GM12878 (cell line): ENCODE measurements at regions not wholly inside any gene's neighbourhood (a gene's known extent, or its start where the extent isn't known, plus 50 kb on each side); places are given as distances from the start of the nearest gene placed in this dataset.

Experiments
- ATAC-seq: fragments of 200-7000 bp; cut with Tn5 transposase; 3 replicates; pipeline ENCODE4 v1.9.1; 2020; ENCODE audit warnings: mild to moderate bottlenecking, moderate library complexity
- BruUV-seq: library from RNA; stranded (reverse); fragments of 400-500 nt; replicated peaks from 2 replicates; lab custom pipeline; 2021; lab: Mats Ljungman, UMichigan
- CTCF ChIA-PET: fragments of 300-600 bp; sonication (Branson Sonifier 250); formaldehyde crosslinking; extraction: SDS; loops from one replicate; lab custom pipeline; 2021; ENCODE audit warnings: inconsistent platforms; lab: Yijun Ruan, JAX
- POLR2A ChIA-PET: fragments of 350-600 bp; formaldehyde crosslinking; extraction: SDS; loops from one replicate; lab custom pipeline; 2021; ENCODE audit warnings: inconsistent platforms; lab: Charles Lee
- RAD21 ChIA-PET: fragments of 300-600 bp; sonication (Branson Sonifier 250); formaldehyde crosslinking; loops from one replicate; lab custom pipeline; 2023; ENCODE audit warnings: antibody characterized with exemption; ENCODE audit not compliant: unreplicated experiment; lab: Charles Lee
- SMC1A ChIA-PET: fragments of 300-600 bp; sonication (Branson Sonifier 250); formaldehyde crosslinking; loops from one replicate; lab custom pipeline; 2023; ENCODE audit not compliant: unreplicated experiment, uncharacterized antibody; lab: Charles Lee
- DNase-seq: peaks from one replicate; pipeline ENCODE4 v3.0.0-alpha.2; 2011; ENCODE audit warnings: low read depth, low spot score
- FAIRE-seq: peaks from 3 replicates; lab custom pipeline; 2011; peaks lifted over from hg19 to GRCh38; lab: Jason Lieb, UNC
- H2AFZ ChIP-seq: 2 replicates; pipeline ENCODE4 v1.6.0; 2011; ENCODE audit warnings: low read depth, low read length, control low read depth; ENCODE audit not compliant: control insufficient read depth
- H3K27ac ChIP-seq: 2 replicates; pipeline ENCODE4 v1.5.1; 2011; ENCODE audit warnings: control low read depth; ENCODE audit not compliant: control insufficient read depth, insufficient read depth
- H3K27me3 ChIP-seq, 2 experiments: replicated peaks in 1 of 2; 2 replicates each; pipeline versions ENCODE4 v1.6.0 to v1.6.1; 2011; ENCODE audit warnings: low read length in 1 of 2; ENCODE audit not compliant: control insufficient read depth in 2 of 2, insufficient read depth in 2 of 2
- H3K36me3 ChIP-seq, 2 experiments: 2 replicates each; pipeline ENCODE4 v1.5.1; 2011; ENCODE audit warnings: low read length in 1 of 2; ENCODE audit not compliant: control insufficient read depth in 2 of 2, insufficient read depth in 2 of 2
- H3K4me1 ChIP-seq: 2 replicates; pipeline ENCODE4 v1.6.1; 2011; ENCODE audit warnings: mild to moderate bottlenecking, low read length, moderate library complexity, mixed read lengths; ENCODE audit not compliant: control insufficient read depth, insufficient read depth
- H3K4me2 ChIP-seq: 2 replicates; pipeline ENCODE4 v1.6.0; 2011; ENCODE audit warnings: control low read depth; ENCODE audit not compliant: control insufficient read depth, insufficient read depth
- H3K4me3 ChIP-seq: fragments of 200-600 bp; sonication (generic); 2 replicates; pipeline ENCODE4 v1.5.1; 2016
- H3K79me2 ChIP-seq: 2 replicates; pipeline ENCODE4 v1.6.0; 2011; ENCODE audit warnings: low read length; ENCODE audit not compliant: control insufficient read depth, insufficient read depth
- H3K9ac ChIP-seq: 2 replicates; pipeline ENCODE4 v1.8.0; 2011; ENCODE audit warnings: low read length, control low read depth, mixed read lengths; ENCODE audit not compliant: control insufficient read depth, insufficient read depth
- H3K9me3 ChIP-seq: replicated peaks from 3 replicates; pipeline ENCODE4 v1.5.1; 2011; ENCODE audit warnings: mild to moderate bottlenecking, low read length; ENCODE audit not compliant: control insufficient read depth, insufficient read depth
- H4K20me1 ChIP-seq: 2 replicates; pipeline ENCODE4 v1.6.0; 2011; ENCODE audit not compliant: control insufficient read depth, insufficient read depth
- BMI1 ChIP-seq: fragments of 450-650 bp; IDR thresholded peaks from 2 replicates; pipeline ENCODE4 v1.6.1; 2016; ENCODE audit warnings: mild to moderate bottlenecking, moderate library complexity, borderline replicate concordance
- CEBPB ChIP-seq, 2 experiments: fragments of 150-350 bp in 1 of 2; IDR thresholded peaks; 2 replicates each; pipeline ENCODE4 v1.6.1; 2012 to 2014; ENCODE audit warnings: low read depth in 2 of 2, low read length in 2 of 2, borderline replicate concordance in 1 of 2, inconsistent platforms in 1 of 2
- CHD2 ChIP-seq: IDR thresholded peaks from 2 replicates; pipeline ENCODE4 v1.6.1; 2011; ENCODE audit warnings: low read depth, low read length, improper control_type of control experiment, borderline replicate concordance
- GABPA ChIP-seq: IDR thresholded peaks from 2 replicates; pipeline ENCODE4 v1.6.1; 2014; ENCODE audit warnings: antibody characterized with exemption, low read depth, mild to moderate bottlenecking, inconsistent platforms
- NFYA ChIP-seq: IDR thresholded peaks from 2 replicates; pipeline ENCODE4 v1.6.1; 2011; ENCODE audit warnings: low read depth, mild to moderate bottlenecking, low read length, improper control_type of control experiment, borderline replicate concordance
- NFYB ChIP-seq: IDR thresholded peaks from 2 replicates; pipeline ENCODE4 v1.6.1; 2011; ENCODE audit warnings: low read depth, mild to moderate bottlenecking, low read length, improper control_type of control experiment, moderate library complexity; ENCODE audit not compliant: insufficient read depth
- NR2C2 ChIP-seq: IDR thresholded peaks from 2 replicates; pipeline ENCODE4 v1.6.1; 2011; ENCODE audit warnings: borderline replicate concordance, low read depth; ENCODE audit not compliant: control insufficient read depth, insufficient read length
- PAX8 ChIP-seq: fragments of 450-650 bp; IDR thresholded peaks from 2 replicates; pipeline ENCODE4 v1.6.1; 2017; ENCODE audit warnings: mild to moderate bottlenecking, moderate library complexity
- SIN3A ChIP-seq: IDR thresholded peaks from 2 replicates; pipeline ENCODE4 v1.6.1; 2012; ENCODE audit warnings: low read depth, low read length, improper control_type of control experiment
- SMAD5 ChIP-seq: IDR thresholded peaks from 2 replicates; pipeline ENCODE4 v1.6.1; 2016; ENCODE audit warnings: antibody characterized with exemption, low read depth
- SMARCA5 ChIP-seq: fragments of 450-650 bp; IDR thresholded peaks from 2 replicates; pipeline ENCODE4 v1.6.1; 2017; ENCODE audit warnings: mild to moderate bottlenecking
- STAT3 ChIP-seq: IDR thresholded peaks from 2 replicates; pipeline ENCODE4 v1.6.1; 2011; ENCODE audit warnings: low read depth, low read length, improper control_type of control experiment
- YBX1 ChIP-seq: fragments of 450-650 bp; IDR thresholded peaks from 2 replicates; pipeline ENCODE4 v1.6.1; 2016; ENCODE audit warnings: antibody characterized with exemption
- WGBS: methylation state at CpG from one replicate; pipeline ENCODE4 v1.1.6; 2016; ENCODE audit warnings: low lambda C conversion rate; ENCODE audit not compliant: insufficient replicate concordance, insufficient coverage; ENCODE audit errors: missing lambda C conversion rate; 5-methylcytosine and 5-hydroxymethylcytosine counted together
- in situ Hi-C: fragments of 300-500 bp; cut with MboI; formaldehyde crosslinking; loops from 9 replicates; pipeline ENCODE4 v1.14.3; 2018; ENCODE audit warnings: mixed read lengths
- intact Hi-C: fragments of 100-400 bp; cut with micrococcal nuclease; formaldehyde crosslinking; loops from one replicate; pipeline ENCODE4 v1.14.2; 2022; ENCODE audit not compliant: unreplicated experiment
- TF ChIP-seq, protein P1 (sequence below): fragments of 450-650 bp; IDR thresholded peaks from 2 replicates; pipeline ENCODE4 v1.6.1; 2018; ENCODE audit warnings: borderline replicate concordance, mild to moderate bottlenecking; ENCODE audit not compliant: partially characterized antibody
- TF ChIP-seq, protein P2 (sequence below): fragments of 450-650 bp; conservative IDR thresholded peaks from 2 replicates; pipeline ENCODE4 v1.6.1; 2017; ENCODE audit warnings: mild to moderate bottlenecking, moderate library complexity
- TF ChIP-seq, protein P3 (sequence below): IDR thresholded peaks from 2 replicates; pipeline ENCODE4 v1.6.1; 2012; ENCODE audit warnings: low read depth, low read length, improper control_type of control experiment
- TF ChIP-seq, protein P4 (sequence below): fragments of 450-650 bp; IDR thresholded peaks from 2 replicates; pipeline ENCODE4 v1.6.1; 2018; ENCODE audit warnings: mild to moderate bottlenecking, low read depth, moderate library complexity; ENCODE audit not compliant: partially characterized antibody

DNA sequence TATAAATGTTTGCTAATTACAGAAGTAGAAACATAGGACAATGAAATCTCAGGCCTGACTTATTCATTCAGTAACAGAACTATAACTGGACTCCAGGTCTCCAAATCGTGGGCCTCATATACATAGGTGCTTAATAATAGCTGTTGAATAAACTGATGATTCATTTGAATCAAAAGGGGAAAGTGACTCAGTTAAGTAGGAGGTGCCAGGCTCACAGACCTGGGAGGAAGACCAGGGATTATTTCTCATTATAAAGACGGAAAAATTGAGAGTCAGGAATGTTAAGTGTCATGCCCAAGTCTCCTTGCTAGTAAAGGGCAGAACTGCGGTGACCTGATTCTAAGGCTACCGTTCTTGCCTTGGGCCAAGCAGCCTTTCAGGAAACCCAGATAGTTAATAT is 131.5 kb downstream of the HS3ST1 start:
- POLR2A ChIA-PET: no interaction called here

More for the DNA sequence above, 131.5 kb downstream of the HS3ST1 start:
- intact Hi-C loops (no loop called here), in situ Hi-C loops (no loop called here)
- Histone ChIP-seq H3K4me3 (no peak overlapping the region), H3K9ac (no peak overlapping the region), H3K79me2 (no peaks in the 10 kb centered on the region), H3K27me3 (no peaks in the 10 kb centered on the region), H2AFZ (no peak overlapping the region), H4K20me1 (no peaks in the 10 kb centered on the region), H3K27ac (no peak overlapping the region), H3K36me3 (no peaks in the 10 kb centered on the region), H3K4me1 (no peaks in the 10 kb centered on the region), H3K4me2 (no peak overlapping the region), H3K9me3 (no peaks in the 10 kb centered on the region; the same call in 2 of the 3 replicates)
- FAIRE-seq (no peak), DNase-seq (no peak), ATAC-seq (no peak)
- CTCF ChIA-PET: no interaction called here
- SMC1A ChIA-PET: no interaction called here
- TF ChIP-seq YBX1: no peak
- TF ChIP-seq SMAD5: no peak
- no peak for TF ChIP-seq NFYA
- TF ChIP-seq NFYB: no peak
- TF ChIP-seq CHD2: no peak
- TF ChIP-seq, protein P1, sequence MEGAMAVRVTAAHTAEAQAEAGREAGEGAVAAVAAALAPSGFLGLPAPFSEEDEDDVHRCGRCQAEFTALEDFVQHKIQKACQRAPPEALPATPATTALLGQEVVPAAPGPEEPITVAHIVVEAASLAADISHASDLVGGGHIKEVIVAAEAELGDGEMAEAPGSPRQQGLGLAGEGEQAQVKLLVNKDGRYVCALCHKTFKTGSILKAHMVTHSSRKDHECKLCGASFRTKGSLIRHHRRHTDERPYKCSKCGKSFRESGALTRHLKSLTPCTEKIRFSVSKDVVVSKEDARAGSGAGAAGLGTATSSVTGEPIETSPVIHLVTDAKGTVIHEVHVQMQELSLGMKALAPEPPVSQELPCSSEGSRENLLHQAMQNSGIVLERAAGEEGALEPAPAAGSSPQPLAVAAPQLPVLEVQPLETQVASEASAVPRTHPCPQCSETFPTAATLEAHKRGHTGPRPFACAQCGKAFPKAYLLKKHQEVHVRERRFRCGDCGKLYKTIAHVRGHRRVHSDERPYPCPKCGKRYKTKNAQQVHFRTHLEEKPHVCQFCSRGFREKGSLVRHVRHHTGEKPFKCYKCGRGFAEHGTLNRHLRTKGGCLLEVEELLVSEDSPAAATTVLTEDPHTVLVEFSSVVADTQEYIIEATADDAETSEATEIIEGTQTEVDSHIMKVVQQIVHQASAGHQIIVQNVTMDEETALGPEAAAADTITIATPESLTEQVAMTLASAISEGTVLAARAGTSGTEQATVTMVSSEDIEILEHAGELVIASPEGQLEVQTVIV: no peak
- TF ChIP-seq, protein P2, sequence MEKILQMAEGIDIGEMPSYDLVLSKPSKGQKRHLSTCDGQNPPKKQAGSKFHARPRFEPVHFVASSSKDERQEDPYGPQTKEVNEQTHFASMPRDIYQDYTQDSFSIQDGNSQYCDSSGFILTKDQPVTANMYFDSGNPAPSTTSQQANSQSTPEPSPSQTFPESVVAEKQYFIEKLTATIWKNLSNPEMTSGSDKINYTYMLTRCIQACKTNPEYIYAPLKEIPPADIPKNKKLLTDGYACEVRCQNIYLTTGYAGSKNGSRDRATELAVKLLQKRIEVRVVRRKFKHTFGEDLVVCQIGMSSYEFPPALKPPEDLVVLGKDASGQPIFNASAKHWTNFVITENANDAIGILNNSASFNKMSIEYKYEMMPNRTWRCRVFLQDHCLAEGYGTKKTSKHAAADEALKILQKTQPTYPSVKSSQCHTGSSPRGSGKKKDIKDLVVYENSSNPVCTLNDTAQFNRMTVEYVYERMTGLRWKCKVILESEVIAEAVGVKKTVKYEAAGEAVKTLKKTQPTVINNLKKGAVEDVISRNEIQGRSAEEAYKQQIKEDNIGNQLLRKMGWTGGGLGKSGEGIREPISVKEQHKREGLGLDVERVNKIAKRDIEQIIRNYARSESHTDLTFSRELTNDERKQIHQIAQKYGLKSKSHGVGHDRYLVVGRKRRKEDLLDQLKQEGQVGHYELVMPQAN: no peak
- TF ChIP-seq SMARCA5: no peak
- TF ChIP-seq GABPA: no peak
- TF ChIP-seq SIN3A: no peak
- no peak for TF ChIP-seq NR2C2
- TF ChIP-seq, protein P3, sequence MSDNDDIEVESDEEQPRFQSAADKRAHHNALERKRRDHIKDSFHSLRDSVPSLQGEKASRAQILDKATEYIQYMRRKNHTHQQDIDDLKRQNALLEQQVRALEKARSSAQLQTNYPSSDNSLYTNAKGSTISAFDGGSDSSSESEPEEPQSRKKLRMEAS: no peak
- TF ChIP-seq, protein P4, sequence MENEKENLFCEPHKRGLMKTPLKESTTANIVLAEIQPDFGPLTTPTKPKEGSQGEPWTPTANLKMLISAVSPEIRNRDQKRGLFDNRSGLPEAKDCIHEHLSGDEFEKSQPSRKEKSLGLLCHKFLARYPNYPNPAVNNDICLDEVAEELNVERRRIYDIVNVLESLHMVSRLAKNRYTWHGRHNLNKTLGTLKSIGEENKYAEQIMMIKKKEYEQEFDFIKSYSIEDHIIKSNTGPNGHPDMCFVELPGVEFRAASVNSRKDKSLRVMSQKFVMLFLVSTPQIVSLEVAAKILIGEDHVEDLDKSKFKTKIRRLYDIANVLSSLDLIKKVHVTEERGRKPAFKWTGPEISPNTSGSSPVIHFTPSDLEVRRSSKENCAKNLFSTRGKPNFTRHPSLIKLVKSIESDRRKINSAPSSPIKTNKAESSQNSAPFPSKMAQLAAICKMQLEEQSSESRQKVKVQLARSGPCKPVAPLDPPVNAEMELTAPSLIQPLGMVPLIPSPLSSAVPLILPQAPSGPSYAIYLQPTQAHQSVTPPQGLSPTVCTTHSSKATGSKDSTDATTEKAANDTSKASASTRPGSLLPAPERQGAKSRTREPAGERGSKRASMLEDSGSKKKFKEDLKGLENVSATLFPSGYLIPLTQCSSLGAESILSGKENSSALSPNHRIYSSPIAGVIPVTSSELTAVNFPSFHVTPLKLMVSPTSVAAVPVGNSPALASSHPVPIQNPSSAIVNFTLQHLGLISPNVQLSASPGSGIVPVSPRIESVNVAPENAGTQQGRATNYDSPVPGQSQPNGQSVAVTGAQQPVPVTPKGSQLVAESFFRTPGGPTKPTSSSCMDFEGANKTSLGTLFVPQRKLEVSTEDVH: no peak
- TF ChIP-seq STAT3: no peak
- no peak for TF ChIP-seq PAX8
- no peak for TF ChIP-seq CEBPB (IDR thresholded peaks at IDR 0.05; ENCODE audit: borderline replicate concordance in 1 of 2, low read depth in 2 of 2, low read length in 2 of 2)
- no peak for TF ChIP-seq BMI1
- no TSS peak for BruUV-seq
- WGBS: 28% methylated on average over 4 of the region's 4 CpGs
- RAD21 ChIA-PET: no interaction called here
